ENCODE measurements at regions not wholly inside any gene's neighbourhood (a gene's known extent, or its start where the extent isn't known, plus 50 kb on each side); places are given as distances from the start of the nearest gene placed in this dataset.

DNA sequence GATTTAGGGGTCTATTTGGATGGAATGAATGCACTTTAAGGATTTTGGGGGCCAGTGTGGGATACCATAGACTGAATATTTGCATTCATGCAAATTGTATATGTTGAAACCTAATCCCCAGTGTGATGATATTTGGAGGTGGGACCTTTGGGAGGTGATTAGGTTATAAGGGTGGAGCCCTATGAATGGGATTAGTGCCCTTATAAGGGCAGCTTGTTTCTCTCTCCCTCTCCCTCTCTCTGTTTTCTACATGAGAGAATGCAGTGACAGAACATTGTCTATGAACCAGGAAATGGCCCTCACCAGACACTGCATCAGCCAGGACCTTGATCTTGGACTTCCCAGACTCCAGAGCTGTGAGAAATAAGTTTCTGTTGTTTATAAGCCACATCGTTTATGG, 166.1 kb downstream of the MED10 start:
- DNase-seq (ENCODE audit: low spot score): no peak
- TF ChIP-seq, protein P1, sequence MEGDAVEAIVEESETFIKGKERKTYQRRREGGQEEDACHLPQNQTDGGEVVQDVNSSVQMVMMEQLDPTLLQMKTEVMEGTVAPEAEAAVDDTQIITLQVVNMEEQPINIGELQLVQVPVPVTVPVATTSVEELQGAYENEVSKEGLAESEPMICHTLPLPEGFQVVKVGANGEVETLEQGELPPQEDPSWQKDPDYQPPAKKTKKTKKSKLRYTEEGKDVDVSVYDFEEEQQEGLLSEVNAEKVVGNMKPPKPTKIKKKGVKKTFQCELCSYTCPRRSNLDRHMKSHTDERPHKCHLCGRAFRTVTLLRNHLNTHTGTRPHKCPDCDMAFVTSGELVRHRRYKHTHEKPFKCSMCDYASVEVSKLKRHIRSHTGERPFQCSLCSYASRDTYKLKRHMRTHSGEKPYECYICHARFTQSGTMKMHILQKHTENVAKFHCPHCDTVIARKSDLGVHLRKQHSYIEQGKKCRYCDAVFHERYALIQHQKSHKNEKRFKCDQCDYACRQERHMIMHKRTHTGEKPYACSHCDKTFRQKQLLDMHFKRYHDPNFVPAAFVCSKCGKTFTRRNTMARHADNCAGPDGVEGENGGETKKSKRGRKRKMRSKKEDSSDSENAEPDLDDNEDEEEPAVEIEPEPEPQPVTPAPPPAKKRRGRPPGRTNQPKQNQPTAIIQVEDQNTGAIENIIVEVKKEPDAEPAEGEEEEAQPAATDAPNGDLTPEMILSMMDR (IDR thresholded peaks at IDR 0.05; ENCODE audit: extremely low read depth, missing control alignments): no peak

DNA sequence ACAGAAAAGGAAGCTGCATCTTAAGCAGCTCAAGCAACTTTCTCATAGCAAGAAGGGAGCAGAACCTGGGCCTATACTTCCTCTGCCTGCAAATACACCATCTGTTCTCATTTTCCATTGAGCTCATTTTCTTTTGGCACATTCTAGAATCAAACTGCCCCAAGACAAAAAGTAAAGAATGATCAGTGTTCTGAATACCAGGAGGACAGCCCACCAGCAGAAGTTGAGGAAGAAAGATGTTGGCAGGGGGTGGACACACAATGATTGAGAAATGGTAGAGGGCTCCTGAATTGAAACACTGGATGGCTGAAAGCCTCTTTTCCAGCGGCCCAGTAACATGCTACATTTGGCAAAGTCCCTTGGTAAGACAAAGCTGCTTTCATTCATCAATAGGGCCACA, 171.8 kb downstream of the MED10 start:
- TF ChIP-seq, protein P1 (IDR thresholded peaks at IDR 0.05; ENCODE audit: extremely low read depth, missing control alignments): no peak
- no peak for DNase-seq (ENCODE audit: low spot score)

DNA sequence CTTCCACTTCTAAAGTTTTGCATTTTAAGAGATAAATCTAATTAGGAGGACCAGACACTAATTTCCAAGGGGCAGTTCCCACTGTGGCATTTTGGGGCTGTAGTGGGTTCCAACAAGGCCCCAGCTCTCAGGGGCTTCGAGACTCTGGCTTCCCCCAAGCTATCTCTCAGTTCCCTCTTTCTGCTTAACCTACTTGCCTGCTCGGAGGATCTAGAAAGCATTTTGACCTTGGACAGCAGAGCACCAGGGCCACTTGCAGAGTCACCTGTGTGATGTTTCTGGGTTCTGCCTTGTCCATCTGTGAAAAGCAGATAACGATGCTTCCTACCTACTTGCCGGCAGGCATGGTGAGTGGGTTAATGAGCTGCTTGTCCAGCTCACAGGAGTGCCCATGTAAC, 175.4 kb downstream of the MED10 start:
- DNase-seq (ENCODE audit: low spot score): peak; percentile 30
- TF ChIP-seq, protein P1 (IDR thresholded peaks at IDR 0.05; ENCODE audit: extremely low read depth, missing control alignments): no peak

DNA sequence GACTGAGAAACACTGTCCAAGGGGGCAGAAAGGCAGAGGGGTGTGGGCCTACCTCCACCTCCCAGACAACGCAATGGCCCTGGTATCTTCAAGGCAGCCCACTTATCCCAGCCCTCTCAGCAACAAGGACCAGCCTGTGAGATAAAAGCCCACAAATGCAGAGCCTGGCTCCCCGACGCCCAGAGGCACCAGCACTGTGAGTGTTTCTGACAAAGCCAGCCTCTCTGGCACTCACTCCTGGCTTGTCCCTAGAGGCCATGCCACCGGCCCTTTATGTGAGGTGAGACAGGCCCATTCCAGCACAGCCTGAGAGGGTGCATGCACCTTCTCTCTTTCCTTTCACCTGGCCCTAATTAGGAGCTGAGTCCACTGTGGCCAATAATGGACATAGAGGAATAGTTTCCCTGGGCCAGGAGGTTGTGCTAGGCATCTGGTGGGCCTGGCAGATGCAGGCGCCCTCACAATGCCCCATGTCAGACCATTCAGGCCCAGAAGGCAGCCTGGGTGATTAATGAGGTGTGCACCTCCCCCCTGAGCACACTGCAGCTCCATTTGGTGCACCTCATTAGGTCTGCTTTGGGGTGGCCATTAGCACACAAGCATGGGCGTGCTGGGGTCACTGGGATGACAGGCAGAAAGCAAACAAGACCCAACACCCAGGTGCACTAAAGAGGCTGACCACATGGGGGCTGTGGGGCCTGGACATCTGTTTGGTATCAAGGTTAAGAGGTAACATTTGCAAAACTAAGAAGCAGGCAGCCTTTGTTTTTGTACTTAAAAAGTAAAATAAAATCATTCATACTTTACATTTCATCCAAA, 176.0 kb downstream of the MED10 start:
- peak; percentile 31 for DNase-seq (ENCODE audit: low spot score)
- TF ChIP-seq, protein P1 (IDR thresholded peaks at IDR 0.05; ENCODE audit: extremely low read depth, missing control alignments): no peak

DNA sequence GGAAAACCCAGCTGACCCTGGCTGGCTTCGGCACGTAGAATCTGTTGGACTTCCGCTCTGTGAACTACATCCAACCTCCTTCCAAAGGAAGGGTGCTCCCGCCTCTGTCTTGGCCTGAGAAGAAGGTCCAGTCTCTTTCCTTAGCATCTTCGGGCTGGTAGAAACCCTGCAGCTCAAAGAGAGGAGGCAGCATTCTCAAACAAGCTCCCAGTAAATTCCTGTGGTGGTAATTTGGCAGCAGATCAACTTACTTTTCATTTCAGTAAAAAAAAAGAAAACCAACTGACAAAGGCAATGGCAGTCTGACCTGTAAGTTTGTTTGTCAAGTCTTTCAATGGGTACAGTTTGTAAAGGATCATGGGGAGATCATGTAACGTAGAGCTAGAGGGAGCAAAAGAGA, 176.7 kb downstream of the MED10 start:
- TF ChIP-seq, protein P1 (IDR thresholded peaks at IDR 0.05; ENCODE audit: extremely low read depth, missing control alignments): no peak
- DNase-seq (ENCODE audit: low spot score): no peak

DNA sequence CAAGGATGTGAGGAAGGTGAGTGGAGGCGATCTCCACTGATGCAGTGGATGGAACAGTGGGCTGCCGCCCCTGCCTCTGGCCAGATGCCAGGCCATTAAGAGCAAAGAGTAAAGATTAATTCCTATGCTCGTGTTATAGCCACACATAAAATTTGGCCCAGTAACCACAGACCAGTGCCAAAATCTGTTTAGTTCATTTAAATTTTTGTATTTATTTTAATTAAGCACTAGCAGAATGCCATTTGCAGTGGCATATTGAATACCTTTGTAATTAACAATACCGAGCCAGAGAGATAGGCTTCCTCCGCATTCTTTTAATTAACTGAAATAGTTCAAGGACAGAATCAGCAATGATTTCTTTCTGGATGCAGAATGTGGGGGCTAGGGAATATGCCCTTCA, 179.8 kb downstream of the MED10 start:
- no peak for DNase-seq (ENCODE audit: low spot score)
- TF ChIP-seq, protein P1 (IDR thresholded peaks at IDR 0.05; ENCODE audit: extremely low read depth, missing control alignments): no peak

DNA sequence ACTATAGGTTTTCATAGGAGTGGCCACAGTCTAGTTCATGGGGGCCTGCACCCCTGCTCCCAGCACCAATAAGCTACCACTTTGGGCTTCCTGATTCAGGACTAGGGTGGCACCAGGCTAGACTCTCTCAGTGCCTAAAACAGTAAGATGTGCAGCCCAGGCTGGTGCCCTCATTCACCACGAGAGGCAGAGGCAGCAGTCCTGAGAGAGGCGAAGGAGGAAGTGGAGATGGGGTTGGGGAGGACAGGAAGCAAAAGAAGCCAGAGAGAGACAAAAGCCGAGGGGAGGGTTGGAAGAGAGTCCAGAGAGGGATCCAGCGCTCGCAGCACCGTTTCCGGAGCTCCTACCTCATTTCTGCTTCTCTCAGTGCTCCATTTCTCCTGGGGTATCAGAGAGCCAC, 180.9 kb downstream of the MED10 start:
- TF ChIP-seq, protein P1 (IDR thresholded peaks at IDR 0.05; ENCODE audit: extremely low read depth, missing control alignments): no peak
- DNase-seq (ENCODE audit: low spot score): no peak
